GM18499 (cell line): ENCODE measurements at regions not wholly inside any gene's neighbourhood (a gene's known extent, or its start where the extent isn't known, plus 50 kb on each side); places are given as distances from the start of the nearest gene placed in this dataset.

Experiments
- ATAC-seq: cut with Tn5 transposase; IDR thresholded peaks from one replicate; pipeline ENCODE4 v1.9.1; 2021; ENCODE audit warnings: moderate number of reproducible peaks; ENCODE audit not compliant: insufficient read depth, unreplicated experiment

- ATAC-seq: no peak
These were observed 375.1 kb upstream of the ZP4 start for GRCh38 chr1:238265866-238266265.

DNA sequence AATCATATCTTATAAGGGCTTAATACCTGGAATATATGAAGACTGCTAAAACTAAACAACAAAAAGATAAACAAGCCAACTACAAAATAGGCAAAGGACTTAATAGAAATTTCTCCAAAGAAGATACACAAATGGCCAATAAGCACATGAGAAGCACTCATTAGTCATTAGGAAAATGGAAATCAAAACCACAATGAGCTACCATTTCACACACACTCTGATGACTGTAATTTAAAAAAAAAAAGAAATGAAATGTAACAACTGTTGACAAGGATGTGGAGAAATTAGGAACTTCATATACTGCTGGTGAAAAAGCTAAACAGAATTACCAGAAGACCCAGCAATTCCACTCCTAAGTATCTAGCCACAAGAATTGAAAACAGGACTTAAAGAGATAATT, 374.2 kb upstream of the ZP4 start:
- ATAC-seq: no peak

- no peak for ATAC-seq
These were observed 367.8 kb upstream of the ZP4 start for GRCh38 chr1:238258510-238258909.

DNA sequence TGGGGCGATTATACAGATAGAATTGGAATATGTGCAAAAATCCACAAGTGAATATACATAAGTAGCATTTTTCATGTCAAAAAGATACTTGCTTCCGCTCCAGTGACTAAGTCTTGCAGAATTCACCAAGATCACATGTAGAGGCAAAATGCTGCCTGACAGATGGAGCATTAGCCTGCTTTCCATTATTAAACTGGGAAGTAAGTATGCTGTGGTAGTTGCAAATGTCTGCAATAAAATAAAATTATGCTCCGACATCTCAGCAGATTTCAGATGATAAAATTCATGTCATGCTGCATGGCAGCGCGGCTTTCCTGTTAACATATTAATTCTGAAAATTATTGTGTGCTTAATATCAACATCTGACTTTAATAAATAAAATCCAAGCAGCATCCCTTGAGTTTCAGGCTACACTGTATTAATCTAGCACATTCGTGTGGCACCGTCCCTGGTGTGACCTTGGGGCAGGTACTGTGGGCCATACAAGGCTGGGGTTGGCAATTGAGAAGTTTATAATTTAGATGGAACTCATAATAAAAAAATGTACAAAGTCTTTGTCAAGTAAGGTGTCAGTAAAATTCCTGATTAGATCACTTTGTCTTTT, 366.4 kb upstream of the ZP4 start:
- no peak for ATAC-seq

DNA sequence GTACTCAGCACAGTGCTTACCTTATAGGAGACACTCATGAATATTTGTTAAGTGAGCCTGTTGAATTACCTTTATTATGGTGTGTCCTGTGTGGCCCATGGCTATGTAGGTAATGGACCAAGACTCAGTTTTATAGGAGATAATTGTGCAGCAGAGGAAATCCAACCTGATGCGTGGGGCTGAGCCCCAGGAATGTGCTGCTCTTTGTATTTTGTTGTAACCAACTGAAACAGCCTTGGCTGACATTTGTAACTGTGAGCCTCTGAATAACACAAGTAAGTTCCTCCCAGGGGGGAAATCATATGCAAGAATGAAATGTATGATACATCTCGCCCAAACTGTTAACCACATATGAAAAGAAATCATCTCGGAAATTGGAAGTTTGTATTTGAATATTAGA, 364.2 kb upstream of the ZP4 start:
- no peak for ATAC-seq

DNA sequence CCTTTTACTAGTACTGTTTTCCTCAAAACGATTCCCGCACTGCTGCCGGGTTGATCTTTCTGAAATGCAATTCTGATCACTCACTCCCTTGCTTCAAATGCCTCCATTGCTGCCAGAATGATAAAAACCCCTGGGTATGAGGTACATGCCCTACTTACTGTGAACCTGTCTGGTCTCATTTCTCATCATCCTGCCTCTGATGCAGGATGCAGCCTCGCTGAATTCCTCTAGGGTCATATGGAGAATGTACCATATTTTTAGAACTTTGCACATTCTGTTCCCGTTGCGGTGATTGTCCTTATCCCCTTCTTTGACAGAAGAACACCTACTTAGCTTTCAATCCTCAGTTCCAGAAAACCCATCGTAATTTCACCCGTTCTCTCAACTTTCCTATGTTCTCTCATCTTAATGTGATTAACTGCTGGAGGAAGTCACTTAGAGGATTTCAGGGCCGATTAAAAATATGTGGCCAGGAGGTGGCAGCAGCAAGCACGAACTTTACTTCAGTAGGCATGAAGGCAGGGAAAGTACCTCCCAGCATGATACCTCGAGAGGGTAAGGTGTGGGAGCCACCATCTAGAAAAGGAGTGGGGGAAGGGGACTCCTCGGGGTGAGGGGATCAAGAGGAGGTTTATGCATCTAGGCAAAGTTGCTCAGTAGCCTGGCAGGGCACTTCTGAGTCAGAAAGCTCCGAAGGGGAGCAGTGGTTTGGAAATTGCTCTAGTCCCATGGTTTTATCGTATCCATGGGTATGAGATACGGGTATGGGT, 361.5 kb upstream of the ZP4 start:
- ATAC-seq: no peak

DNA sequence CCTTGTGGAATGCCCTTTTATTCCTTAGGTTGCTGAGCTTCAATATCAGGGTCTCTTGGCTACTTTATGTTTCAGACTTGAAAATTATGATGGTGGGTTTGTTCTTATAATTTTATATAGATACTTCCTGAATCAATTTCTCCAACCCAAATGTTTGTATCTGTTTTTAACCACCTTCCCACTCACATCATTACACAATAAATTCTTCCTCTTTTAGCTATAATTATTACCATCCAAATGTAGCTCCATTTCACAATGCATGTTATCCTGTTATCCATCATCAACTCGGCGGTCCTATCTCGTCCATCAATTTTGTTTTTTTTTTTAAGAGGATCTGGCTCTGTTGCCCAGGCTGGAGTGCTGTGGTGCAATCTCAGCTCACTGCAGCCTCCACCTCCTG, 357.6 kb upstream of the ZP4 start:
- no peak for ATAC-seq

- no peak for ATAC-seq
These were observed 351.5 kb upstream of the ZP4 start for GRCh38 chr1:238242181-238242580.

- no peak for ATAC-seq
These were observed 350.9 kb upstream of the ZP4 start for GRCh38 chr1:238241607-238242006.

DNA sequence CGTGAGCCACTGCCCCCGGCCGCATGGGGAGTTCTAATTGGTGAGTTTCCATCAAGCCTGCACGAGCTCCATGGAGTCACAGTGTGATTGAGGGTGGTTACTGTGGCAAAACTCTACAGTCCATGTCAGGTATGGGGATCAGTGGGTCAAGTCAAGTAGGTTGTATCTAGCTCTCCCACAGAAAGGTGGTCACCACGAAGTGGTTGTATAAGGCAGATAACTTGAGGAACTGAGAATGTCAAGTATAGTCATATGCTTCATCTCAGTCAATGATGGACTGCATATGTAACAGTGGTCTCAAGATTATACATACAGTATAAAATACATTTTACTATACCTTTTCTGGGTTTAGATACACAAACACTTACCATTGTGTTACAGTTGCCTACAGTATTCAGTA, 348.6 kb upstream of the ZP4 start:
- ATAC-seq: no peak

DNA sequence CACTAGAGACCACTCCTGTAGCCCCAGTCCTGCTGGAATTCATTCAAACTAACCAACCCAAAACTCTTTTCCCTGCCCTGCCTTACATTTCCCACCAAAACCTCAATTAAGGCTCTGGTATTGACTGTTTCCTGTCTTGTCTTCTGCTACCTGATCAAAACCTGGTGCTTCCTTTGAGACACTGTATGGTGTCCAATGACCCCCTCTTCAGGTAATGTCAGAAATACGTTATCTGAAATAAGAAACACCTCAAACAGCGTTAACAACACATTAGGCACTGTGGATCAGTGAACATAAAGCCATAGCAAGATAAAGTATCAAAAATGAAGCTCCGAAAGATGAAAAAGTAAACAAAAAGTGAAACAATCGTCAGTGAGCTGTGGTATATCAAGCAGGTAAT, 343.2 kb upstream of the ZP4 start:
- no peak for ATAC-seq

- no peak for ATAC-seq
These were observed 341.5 kb upstream of the ZP4 start for GRCh38 chr1:238232084-238232710.

DNA sequence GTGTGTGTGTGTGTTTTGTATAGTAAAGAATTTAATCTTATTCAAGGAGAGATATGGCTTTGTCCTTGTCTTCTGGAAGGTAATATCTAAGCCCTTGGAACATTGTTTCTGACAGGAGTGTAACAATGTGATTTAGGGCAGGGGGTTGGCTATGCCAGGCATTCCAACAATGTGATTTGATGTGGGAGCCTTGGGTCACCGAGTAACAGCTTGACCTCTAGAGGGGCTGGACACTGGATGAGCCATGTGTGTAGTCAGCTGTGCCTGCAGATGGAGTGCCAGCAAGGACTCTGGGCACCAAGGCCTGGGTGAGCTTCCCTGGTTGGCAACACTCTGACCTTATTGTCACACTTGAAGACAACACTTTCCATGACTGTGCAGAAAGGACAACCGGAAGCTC, 336.1 kb upstream of the ZP4 start:
- no peak for ATAC-seq

DNA sequence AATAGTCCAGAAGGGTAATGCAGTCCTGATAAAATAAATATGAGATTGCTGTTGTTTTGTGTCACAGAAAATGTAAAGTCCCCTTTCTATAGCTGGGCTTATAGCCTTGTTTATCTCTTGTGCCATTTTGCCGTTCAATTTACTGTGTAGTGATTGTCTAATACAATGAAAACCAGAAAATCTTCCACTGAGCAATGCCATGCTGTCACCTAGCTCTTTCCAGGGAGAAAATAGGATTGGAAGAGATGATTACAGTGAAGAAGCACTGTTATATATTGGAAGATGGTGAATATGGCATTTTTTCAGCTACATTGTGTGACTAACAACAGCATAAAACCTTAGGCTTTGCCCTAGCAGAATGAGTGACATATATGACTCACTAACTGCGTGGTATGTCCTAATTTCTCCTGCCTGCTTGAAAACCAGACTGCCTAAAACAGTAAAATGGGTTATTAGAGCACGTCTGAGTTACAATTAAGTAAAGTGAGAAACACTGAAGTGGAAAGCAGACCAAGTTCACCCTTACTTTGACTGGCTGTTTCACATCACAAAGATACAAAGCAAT, 332.4 kb upstream of the ZP4 start:
- no peak for ATAC-seq

DNA sequence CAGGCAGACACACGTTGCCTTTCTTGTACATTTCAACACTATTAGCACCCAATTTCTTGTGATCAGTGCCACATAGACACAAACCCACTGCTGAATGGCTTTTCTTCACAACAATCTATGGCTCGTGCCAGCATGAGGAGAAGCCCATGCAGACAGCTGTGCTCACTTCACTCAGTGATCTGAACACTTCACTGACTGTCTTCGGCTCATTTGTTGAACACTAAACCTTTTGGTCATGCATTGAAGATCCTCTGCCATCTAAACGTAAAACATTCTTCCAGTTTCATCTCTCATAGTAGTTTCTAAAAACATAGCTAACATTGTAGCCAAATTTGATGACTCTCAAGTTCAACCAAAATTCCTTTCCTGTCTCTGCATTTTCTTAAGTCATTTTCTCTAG, 331.0 kb upstream of the ZP4 start:
- ATAC-seq: no peak

GRCh38 chr1:238214449-238214848, 323.7 kb upstream of the ZP4 start:
- no peak for ATAC-seq

GRCh38 chr1:238205045-238205662, 314.4 kb upstream of the ZP4 start:
- no peak for ATAC-seq

GRCh38 chr1:238201992-238202391, 311.3 kb upstream of the ZP4 start:
- ATAC-seq: no peak

- no peak for ATAC-seq
These were observed 308.6 kb upstream of the ZP4 start for GRCh38 chr1:238199325-238199724.

- no peak for ATAC-seq
These were observed 305.8 kb upstream of the ZP4 start for GRCh38 chr1:238196516-238196915.

- no peak for ATAC-seq
These were observed 300.4 kb upstream of the ZP4 start for GRCh38 chr1:238191170-238191569.
